Occipital lobe (tissue), 1 donor: ENCODE measurements at regions not wholly inside any gene's neighbourhood (a gene's known extent, or its start where the extent isn't known, plus 50 kb on each side); places are given as distances from the start of the nearest gene placed in this dataset.
"Not testable (repeated sequence)": the region's sequence is repeated elsewhere in the genome, so short reads cannot be mapped to it uniquely, and the experiment has no call there.

Experiments
- DNase-seq: peaks from one replicate; lab custom pipeline; 2025; lab: John Stamatoyannopoulos, UW

DNA sequence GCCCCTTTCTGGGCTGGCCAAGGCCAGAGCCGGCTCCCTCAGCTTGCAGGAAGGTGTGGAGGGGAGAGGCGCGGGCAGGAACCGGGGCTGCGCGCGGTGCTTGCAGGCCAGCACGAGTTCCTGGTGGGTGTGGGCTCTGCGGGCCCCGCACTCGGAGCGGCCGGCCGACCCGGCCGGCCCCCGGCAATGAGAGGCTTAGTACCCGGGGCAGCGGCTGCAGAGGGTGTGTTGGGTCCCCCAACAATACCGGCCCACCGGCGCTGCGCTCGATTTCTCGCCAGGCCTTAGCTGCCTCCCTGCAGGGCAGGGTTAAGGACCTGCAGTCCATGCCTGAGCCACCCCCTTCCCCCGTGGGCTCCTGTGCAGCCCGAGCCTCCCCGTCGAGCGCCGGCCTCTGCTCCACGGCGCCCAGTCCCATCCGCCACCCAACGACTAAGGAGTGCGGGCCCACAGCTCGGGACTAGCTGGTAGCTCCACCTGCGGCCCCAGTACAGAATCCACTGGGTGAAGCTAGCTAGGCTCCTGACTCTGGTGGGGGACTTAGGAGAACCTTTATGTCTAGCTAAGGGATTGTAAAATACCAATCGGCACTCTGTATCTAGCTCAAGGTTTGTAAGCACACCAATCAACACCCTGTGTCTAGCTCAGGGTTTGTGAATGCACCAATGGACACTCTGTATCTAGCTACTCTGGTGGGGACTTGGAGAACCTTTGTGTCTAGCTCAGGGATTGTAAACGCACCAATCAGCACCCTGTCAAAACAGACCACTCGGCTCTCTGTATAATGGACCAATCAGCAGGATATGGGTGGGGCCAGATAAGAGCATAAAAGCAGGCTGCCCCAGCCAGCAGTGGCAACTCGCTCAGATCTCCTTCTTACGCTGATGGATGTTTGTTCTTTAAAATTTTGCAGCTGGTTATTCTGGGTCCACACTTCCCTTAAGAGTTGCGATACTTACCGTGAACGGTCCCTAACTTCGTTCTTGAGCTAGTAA is 167.4 kb upstream of the RREB1 start:
- no peak for DNase-seq

DNA sequence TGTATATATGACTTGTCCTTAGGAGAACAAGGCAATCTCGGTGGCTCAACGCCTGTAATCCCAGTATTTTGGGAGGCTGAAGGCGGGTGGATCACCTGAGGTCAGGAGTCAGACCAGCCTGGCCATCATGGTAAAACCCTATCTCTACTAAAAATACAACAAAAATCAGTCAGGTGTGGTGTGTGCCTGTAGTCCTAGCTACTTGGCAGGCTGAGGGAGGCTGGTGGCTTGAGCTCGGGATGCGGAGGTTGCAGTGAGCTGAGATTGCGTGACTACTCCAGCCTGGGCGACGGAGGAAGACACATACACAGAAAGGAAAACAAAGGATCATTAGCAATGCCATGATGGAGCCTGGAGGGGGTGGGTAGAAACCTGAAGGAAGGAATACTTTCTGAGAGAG is 166.6 kb upstream of the RREB1 start:
- DNase-seq, result no peak

GRCh38 chr6:6942091-6942490 is 165.7 kb upstream of the RREB1 start:
- no peak for DNase-seq

DNA sequence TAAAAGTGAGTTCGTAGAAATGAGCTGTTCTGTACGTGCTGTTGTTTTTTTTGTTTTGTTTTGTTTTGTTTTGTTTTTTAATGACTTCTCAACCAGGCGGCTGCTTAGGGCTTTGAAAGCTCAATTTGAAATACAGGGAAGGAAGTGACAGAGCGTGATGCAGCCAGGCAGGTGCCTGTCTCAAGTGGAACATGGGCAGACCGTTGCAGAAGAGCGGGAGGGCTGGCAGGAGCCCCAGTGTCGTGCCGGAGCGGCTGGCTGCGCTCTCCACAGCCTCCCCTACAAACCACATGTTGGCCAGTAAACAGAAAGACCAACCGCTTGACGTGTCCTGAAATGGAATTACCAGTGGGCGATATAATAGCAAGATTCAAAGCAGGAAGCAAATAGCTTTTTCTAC is 164.9 kb upstream of the RREB1 start:
- DNase-seq, result no peak

- DNase-seq, result no peak
These were observed 164.3 kb upstream of the RREB1 start for GRCh38 chr6:6943421-6943820.

DNA sequence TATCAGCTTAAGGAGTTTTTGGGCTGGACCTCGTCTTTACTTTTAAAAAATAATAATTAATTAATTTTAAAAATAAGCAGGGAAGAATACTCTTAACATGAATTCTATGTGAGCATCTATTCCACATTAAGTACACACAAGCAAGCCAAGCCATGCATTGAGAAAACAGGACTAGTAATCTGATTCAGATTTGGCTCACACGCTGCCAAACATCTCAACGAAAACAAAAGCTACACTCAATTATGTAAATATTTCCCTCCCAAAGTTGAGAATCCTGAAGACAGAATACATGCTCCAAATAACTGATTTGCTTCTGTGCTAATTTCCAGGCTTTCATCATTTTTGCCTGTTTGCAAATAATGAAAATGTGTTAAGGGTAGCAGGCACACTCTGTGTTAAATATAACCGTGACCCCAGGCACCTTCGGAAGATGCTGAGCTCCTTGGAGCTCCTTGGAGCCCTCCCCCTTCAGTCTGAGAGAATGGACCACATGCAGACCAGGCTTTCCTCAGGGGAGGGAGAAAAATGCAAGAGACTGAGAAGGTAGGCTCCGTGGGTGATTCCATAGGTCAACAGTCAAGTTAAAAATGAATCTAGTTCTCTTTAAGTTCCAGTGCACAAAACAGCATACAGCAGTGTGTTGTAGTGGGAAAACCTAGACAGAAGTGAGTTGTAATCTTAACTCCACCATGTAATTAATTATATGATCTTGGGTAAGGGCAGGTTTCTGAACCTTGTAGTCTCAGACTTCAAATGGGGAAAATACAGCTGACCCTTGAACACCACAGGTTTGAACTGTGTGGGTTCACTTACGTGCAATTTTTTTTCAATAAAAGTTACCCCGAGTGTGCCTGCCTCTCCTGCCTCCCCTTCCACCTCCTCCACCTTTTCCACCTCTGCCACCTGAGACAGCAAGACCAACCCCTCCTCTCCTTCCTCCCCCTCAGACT is 161.3 kb upstream of the RREB1 start:
- DNase-seq, result no peak

DNA sequence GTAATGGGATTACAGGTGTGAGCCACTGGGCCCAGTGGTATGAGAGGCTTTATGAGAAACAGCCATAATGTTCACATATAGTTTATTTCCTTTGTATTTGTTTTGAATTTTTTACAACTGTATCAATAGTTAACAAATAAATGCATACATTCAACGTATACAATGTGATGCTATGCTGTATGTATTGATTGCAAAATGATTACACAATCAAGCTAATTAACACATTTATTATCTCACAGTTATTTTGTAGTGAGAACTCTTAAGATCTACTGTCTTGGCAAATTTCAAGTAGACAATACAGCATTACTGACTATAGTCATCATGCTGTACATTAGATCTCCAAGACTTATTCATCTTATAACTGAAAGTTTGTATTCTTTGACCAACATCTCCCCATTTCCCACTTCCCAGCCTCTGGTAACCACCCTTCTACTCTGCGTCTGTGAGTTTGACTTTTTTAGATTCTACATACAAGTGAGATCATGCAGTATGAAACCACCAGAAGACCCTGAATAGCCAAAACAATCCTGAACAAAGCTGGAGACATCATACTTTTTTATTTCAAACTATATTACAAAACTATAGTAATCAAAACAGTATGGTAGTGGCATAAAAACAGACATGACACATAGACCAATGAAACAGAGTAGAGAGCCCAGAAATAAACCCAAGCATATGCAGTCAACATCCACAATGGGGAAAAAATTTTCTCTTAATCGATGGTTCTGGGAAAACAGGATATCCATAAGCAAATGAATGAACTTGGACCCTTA is 157.2 kb upstream of the RREB1 start:
- DNase-seq, result no peak

DNA sequence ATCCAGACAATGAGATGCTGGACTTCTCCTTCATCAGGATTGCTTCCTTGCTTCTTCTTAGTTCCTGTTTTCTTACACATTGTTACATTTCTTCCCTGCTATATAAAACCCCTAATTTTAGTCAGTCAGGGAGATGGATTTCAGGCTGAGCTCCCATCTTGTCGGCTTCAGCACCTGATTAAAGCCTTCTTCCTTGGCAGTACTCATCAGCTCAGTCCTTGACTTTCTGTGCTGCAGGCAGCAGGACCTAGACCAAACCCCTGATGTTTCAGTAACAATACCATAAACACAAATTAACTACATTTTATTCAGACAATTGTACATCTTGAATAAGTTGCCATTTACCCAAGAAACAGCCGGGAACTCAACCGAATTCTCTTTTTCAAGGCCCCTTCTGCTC is 156.4 kb upstream of the RREB1 start:
- DNase-seq, result no peak

DNA sequence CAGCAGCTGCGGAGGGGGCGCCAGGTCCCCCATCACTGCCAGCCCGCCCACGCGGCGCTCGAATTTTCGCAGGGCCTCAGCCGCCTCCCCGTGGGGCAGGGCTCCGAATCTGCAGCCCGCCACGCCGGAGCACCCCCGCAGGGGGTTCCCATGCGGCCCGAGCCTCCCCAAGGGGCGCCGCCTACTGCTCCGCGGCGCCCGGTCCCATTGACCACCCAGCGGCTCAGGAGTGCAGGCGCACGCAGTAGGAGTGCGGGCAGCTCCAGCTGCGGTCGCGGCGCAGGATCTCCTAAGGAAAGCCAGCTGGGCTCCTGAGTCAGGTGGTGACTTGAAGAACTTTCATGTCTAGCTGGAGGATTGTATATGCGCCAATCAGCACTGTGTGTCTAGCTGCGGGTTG is 155.3 kb upstream of the RREB1 start:
- no peak for DNase-seq

DNA sequence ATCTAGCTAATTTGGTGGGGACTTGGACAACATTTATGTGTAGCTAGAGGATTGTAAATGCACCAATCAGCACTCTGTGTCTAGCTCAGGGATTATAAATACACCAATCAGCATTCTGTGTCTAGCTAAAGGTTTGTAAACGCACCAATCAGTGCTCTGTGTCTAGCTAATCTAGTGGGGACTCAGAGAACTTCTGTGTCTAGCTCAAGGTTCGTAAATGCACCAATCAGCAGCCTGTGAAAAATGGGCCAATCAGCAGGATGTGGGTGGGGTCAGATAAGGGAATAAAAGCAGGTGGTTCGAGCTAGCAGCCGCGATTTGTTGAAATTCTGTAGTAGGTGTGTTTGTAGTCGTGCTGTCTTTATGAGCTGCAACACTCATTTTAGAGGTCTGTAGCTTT is 154.8 kb upstream of the RREB1 start:
- not testable (repeated sequence) for DNase-seq

- DNase-seq, result no peak
These were observed 147.1 kb upstream of the RREB1 start for GRCh38 chr6:6960571-6961251.

DNA sequence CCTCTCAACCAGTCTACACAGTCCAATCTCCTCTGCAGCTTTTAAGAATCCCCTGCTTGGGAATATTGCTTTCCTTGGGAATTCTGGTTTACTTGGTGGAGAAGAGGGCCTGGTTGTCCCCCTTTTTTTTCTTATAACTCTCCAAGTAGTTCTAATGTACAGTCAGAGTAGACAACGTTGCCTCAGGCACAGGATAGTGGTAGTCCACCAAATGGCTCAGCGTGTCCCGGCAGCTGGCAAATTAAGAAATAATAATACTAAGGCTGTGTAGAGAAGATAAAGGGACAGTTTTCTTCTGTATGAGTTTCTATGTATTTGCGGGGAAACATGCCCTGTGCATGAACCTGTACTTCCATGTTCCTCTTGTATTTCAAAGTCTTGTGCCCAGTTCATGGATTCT is 145.7 kb upstream of the RREB1 start:
- no peak for DNase-seq

DNA sequence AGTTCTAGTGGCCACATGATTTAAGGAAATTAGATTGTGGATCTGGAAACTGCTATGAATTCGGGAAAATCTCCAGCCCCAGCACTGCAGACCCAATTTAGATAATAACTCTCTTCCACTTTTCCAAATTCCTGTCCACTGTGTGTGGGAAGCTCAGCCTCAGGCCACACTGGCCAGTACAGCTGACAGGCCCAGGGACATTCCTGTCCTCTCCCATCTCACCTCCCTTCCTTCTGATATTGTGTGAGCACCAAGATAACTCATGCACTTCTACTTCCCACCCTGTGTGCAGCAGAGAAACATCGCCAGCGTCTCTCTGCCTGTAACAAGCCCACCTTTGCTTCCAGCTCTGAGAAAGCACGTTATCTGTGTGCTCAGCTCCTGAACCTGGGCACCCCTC is 145.1 kb upstream of the RREB1 start:
- DNase-seq, result no peak

- not testable (repeated sequence) for DNase-seq
These were observed 144.4 kb upstream of the RREB1 start for GRCh38 chr6:6963390-6963789.

- no peak for DNase-seq
These were observed 143.1 kb upstream of the RREB1 start for GRCh38 chr6:6964675-6965074.

DNA sequence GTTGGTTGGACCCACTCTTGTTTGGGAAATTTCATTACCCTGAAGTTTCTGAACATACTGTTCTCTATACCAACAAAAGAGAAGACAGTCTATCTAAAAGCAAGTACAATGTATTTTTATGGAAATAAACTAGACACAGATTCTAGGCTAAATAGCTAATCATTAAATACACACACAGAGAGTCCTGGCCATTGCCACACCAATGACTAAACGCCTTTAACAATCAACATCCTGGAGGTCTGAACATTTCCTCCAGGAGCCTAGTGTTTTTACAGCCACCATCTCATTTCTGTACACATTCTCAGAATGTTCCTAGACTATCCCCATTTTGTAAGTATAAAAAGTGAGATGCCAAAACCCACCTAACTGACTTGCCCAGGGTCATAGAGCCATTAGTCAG is 141.6 kb upstream of the RREB1 start:
- no peak for DNase-seq

DNA sequence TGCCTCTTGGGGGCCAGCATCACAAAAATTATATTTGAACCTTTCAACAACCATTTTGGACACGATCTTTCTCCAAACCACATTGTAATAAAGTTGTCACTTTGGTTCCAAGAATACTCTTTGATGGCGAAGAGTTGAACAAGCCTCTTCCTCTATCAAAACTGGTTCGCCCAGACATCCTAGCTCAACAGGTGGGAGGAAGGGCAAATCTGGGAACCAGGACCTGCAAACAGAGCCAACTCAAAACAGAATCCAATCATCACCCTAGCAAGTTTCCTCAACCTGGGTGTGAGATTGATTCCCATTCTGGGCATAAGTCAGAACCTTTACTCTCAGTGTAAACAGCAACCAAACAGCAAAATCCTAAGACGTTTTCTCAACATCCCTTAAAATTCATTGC is 141.2 kb upstream of the RREB1 start:
- DNase-seq, result no peak

DNA sequence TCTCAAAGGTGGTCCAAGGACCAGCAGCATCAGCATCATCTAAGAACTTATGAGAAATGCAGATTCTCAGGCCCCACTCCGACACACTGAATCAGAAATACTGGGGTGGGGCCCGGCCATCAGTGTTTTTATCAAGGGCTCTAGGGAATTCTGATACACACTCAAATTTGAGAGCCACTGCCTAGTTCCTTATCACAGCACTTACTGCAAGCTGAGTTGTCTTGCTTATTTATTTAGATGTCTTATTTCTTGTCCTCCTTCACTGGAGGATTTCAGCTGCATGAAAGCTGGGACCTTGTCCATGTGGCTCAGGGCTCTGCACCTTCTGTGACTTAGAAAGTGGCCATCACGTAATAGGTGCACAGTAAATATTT is 139.4 kb upstream of the RREB1 start:
- no peak for DNase-seq

DNA sequence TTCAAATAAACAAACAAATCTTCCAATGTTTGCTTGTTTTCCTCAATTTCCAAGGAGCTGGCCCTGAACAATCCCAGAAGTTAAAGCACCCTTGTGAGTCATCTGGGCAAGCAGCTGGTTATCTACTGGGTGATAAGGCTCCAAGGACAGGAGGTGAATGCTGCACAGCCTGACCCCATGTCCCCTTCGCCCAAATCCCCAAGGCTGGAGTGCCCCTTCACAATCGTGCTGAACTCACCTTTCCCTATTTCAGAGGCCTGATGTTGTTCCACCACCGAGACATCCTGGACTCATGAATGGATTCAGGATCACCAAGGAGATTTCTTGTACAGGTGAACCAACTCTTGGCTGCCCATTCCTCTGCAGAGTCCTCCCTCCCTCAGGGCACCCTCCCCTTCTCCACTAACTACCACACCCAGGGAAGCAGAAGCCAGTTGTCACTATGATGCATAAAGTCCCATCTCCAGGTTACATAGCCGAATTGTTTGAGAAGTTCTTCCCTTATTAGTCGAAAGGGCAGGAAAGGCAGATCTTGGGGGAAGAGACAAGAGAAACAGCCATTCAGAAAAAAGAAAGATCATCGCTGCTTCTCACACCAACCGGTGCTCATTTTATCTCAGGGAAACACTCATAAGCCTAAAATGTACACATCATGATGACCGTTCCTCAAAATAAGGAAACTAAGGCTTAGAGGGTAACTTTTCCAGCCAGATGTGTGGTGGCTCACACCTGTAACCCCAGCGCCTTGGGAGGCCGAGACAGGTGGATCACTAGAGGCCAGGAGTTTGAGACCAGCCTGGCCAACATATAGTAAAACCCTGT is 138.8 kb upstream of the RREB1 start:
- no peak for DNase-seq

GRCh38 chr6:6969761-6970223 is 138.0 kb upstream of the RREB1 start:
- DNase-seq, result no peak
